ENCODE measurements at regions not wholly inside any gene's neighbourhood (a gene's known extent, or its start where the extent isn't known, plus 50 kb on each side); places are given as distances from the start of the nearest gene placed in this dataset.

DNA sequence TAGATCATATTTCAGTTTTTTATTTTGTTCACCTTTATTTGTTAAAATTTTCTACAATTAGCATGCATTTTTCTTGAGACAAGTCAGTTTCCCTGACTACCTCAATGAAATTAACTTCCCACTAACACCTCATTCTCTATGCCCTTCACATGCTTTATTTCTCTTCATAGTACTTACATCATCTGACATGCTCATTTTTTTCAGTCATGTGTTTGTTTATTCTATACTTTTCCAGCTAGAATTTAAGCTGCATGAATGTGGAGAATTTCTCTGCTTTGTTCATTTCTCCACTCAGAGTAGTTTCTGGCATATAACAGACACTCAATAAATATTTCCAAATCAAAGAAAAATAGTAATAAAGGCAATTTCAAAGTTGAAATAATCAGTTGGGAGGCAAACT is 78.9 kb upstream of the SCN7A start:
- H3K4me3 ChIP-seq: no peak overlapping the region
- no peak overlapping the region for H3K27ac ChIP-seq
- TF ChIP-seq EZH2 (IDR thresholded peaks at IDR 0.05; ENCODE audit: borderline replicate concordance): no peak
- TF ChIP-seq EZH2phosphoT487 (IDR thresholded peaks at IDR 0.05; ENCODE audit: low read depth, severe bottlenecking, unreplicated experiment): no peak
- TF ChIP-seq, protein P1, sequence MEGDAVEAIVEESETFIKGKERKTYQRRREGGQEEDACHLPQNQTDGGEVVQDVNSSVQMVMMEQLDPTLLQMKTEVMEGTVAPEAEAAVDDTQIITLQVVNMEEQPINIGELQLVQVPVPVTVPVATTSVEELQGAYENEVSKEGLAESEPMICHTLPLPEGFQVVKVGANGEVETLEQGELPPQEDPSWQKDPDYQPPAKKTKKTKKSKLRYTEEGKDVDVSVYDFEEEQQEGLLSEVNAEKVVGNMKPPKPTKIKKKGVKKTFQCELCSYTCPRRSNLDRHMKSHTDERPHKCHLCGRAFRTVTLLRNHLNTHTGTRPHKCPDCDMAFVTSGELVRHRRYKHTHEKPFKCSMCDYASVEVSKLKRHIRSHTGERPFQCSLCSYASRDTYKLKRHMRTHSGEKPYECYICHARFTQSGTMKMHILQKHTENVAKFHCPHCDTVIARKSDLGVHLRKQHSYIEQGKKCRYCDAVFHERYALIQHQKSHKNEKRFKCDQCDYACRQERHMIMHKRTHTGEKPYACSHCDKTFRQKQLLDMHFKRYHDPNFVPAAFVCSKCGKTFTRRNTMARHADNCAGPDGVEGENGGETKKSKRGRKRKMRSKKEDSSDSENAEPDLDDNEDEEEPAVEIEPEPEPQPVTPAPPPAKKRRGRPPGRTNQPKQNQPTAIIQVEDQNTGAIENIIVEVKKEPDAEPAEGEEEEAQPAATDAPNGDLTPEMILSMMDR (IDR thresholded peaks at IDR 0.05; ENCODE audit: poor library complexity): no peak
- no peaks in the 10 kb centered on the region for H3K9me2 ChIP-seq (replicated peaks; ENCODE audit: insufficient read depth)
- no peak overlapping the region for H2AFZ ChIP-seq
- H3K36me3 ChIP-seq (replicated peaks; ENCODE audit: insufficient read depth, low read depth): no peaks in the 10 kb centered on the region
- no peaks in the 10 kb centered on the region for H3K4me1 ChIP-seq (ENCODE audit: insufficient read depth)
- H3K4me2 ChIP-seq: no peak overlapping the region
- no peaks in the 10 kb centered on the region for H3K27me3 ChIP-seq
- H4K20me1 ChIP-seq (ENCODE audit: insufficient read depth, poor library complexity, severe bottlenecking): no peaks in the 10 kb centered on the region
- DNase-seq (ENCODE audit: low spot score): no peak
- H3K9me3 ChIP-seq (ENCODE audit: low read depth): no peaks in the 10 kb centered on the region
- no peaks in the 10 kb centered on the region for H3K79me2 ChIP-seq

DNA sequence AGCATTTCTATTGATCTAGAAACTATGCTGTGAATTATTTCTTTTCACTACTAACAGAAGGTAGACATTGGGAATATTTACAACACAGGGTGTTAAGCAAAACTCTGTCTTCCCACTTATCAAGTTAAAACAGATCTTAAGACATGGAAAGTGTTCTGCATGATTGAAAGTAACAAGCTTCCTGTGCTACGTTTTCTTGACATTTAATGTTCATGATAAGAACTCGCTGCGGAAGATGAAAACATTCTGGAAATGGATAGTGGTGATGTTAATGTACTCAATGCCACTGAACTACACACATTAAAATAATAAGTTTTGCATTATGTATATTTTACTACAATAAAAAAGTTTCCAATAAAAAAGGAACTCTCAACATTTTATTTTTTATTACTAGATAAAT is 74.4 kb upstream of the SCN7A start:
- WGBS (ENCODE audit: low lambda C conversion rate, missing lambda C conversion rate): 50% methylated on average over 3 of the region's 3 CpGs
- Histone ChIP-seq H4K20me1 (ENCODE audit: insufficient read depth, poor library complexity, severe bottlenecking) (no peaks in the 10 kb centered on the region), H2AFZ (no peak overlapping the region), H3K4me3 (no peak overlapping the region), H3K27ac (no peak overlapping the region), H3K4me2 (no peak overlapping the region), H3K9me2 (replicated peaks; ENCODE audit: insufficient read depth) (no peaks in the 10 kb centered on the region), H3K4me1 (ENCODE audit: insufficient read depth) (no peaks in the 10 kb centered on the region), H3K79me2 (no peaks in the 10 kb centered on the region), H3K36me3 (replicated peaks; ENCODE audit: insufficient read depth, low read depth) (no peaks in the 10 kb centered on the region), H3K27me3 (no peaks in the 10 kb centered on the region), H3K9me3 (ENCODE audit: low read depth) (no peaks in the 10 kb centered on the region)
- TF ChIP-seq EZH2 (IDR thresholded peaks at IDR 0.05; ENCODE audit: borderline replicate concordance): no peak
- TF ChIP-seq, protein P1 (IDR thresholded peaks at IDR 0.05; ENCODE audit: poor library complexity): no peak
- TF ChIP-seq EZH2phosphoT487 (IDR thresholded peaks at IDR 0.05; ENCODE audit: low read depth, severe bottlenecking, unreplicated experiment): no peak
- DNase-seq (ENCODE audit: low spot score): no peak

DNA sequence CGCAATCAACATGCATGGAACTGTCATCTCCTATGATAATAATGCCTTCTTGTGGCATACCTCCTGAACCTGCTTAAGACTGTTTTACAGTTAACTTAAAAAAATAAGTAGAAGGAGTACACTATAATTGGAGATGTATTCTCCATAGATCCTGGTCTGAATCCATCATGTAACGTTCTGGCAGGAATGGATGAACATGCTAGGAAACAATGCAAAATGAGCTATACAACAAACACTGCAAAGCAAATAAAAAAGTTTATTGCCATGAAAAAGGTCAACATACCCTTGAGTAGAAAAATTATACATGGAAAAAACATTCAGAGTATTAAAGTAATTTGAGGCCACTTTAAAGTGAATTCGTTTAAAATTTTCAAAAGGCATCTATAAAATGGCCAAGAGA is 71.5 kb upstream of the SCN7A start:
- H3K27ac ChIP-seq: no peak overlapping the region
- H3K27me3 ChIP-seq: no peaks in the 10 kb centered on the region
- TF ChIP-seq, protein P1 (IDR thresholded peaks at IDR 0.05; ENCODE audit: poor library complexity): no peak
- TF ChIP-seq EZH2 (IDR thresholded peaks at IDR 0.05; ENCODE audit: borderline replicate concordance): no peak
- no peak for TF ChIP-seq EZH2phosphoT487 (IDR thresholded peaks at IDR 0.05; ENCODE audit: low read depth, severe bottlenecking, unreplicated experiment)
- no peaks in the 10 kb centered on the region for H3K9me2 ChIP-seq (replicated peaks; ENCODE audit: insufficient read depth)
- no peaks in the 10 kb centered on the region for H4K20me1 ChIP-seq (ENCODE audit: insufficient read depth, poor library complexity, severe bottlenecking)
- H3K36me3 ChIP-seq (replicated peaks; ENCODE audit: insufficient read depth, low read depth): no peaks in the 10 kb centered on the region
- H2AFZ ChIP-seq: no peak overlapping the region
- no peak overlapping the region for H3K4me3 ChIP-seq
- no peaks in the 10 kb centered on the region for H3K4me1 ChIP-seq (ENCODE audit: insufficient read depth)
- no peak overlapping the region for H3K4me2 ChIP-seq
- 93% methylated on average over 3 of the region's 3 CpGs for WGBS (ENCODE audit: low lambda C conversion rate, missing lambda C conversion rate)
- no peaks in the 10 kb centered on the region for H3K9me3 ChIP-seq (ENCODE audit: low read depth)
- DNase-seq (ENCODE audit: low spot score): no peak
- H3K79me2 ChIP-seq: no peaks in the 10 kb centered on the region

DNA sequence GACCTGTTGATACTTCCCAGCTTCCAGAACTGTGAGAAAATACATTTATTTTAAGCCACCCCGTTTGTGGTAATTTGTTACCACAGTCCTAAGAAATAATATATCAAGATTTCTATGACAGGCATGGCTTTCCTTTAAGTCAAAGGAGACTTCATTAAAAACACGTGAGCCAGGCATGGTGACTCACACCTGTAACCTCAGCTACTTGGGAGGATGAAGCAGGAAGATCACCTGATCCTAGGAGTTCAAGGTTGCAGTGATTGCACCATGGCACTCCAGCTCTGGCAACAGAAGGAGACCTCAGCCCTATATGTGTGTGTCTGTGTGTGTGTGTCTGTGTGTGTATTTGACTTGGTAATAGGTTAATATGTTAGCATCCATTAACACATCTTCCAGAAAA is 69.8 kb upstream of the SCN7A start:
- TF ChIP-seq EZH2 (IDR thresholded peaks at IDR 0.05; ENCODE audit: borderline replicate concordance): no peak
- TF ChIP-seq EZH2phosphoT487 (IDR thresholded peaks at IDR 0.05; ENCODE audit: low read depth, severe bottlenecking, unreplicated experiment): no peak
- TF ChIP-seq, protein P1 (IDR thresholded peaks at IDR 0.05; ENCODE audit: poor library complexity): no peak
- H3K79me2 ChIP-seq: no peaks in the 10 kb centered on the region
- H3K9me2 ChIP-seq (replicated peaks; ENCODE audit: insufficient read depth): no peaks in the 10 kb centered on the region
- no peak for DNase-seq (ENCODE audit: low spot score)
- H3K9me3 ChIP-seq (ENCODE audit: low read depth): no peaks in the 10 kb centered on the region
- WGBS (ENCODE audit: low lambda C conversion rate, missing lambda C conversion rate): 85% methylated on average over 2 of the region's 2 CpGs
- no peak overlapping the region for H3K4me3 ChIP-seq
- H4K20me1 ChIP-seq (ENCODE audit: insufficient read depth, poor library complexity, severe bottlenecking): no peaks in the 10 kb centered on the region
- no peak overlapping the region for H3K4me2 ChIP-seq
- H3K36me3 ChIP-seq (replicated peaks; ENCODE audit: insufficient read depth, low read depth): no peaks in the 10 kb centered on the region
- H3K27ac ChIP-seq: no peak overlapping the region
- no peaks in the 10 kb centered on the region for H3K27me3 ChIP-seq
- no peak overlapping the region for H2AFZ ChIP-seq
- H3K4me1 ChIP-seq (ENCODE audit: insufficient read depth): no peaks in the 10 kb centered on the region
